ENCODE measurements at regions not wholly inside any gene's neighbourhood (a gene's known extent, or its start where the extent isn't known, plus 50 kb on each side); places are given as distances from the start of the nearest gene placed in this dataset.

- TF ChIP-seq CTCF (IDR thresholded peaks at IDR 0.05; ENCODE audit: insufficient read depth, low read length, poor library complexity, severe bottlenecking) (no peak), EZH2phosphoT487 (conservative IDR thresholded peaks at IDR 0.05; ENCODE audit: low read length) (no peak)
Observed at GRCh38 chr2:116411211-116411610, 1403.3 kb upstream of the DDX18 start.
